Adrenal gland (tissue), 9 donors: ENCODE measurements at regions not wholly inside any gene's neighbourhood (a gene's known extent, or its start where the extent isn't known, plus 50 kb on each side); places are given as distances from the start of the nearest gene placed in this dataset.

Experiments
- DNase-seq, 7 donors: peaks; one replicate each; pipeline ENCODE4 v3.0.0-alpha.2; 2019 to 2020
- H3K27ac ChIP-seq, 5 donors: fragments of 200-600 bp; sonication (generic) in 4 of 5; 1 replicate in 3 of 5; 2 replicates in 2 of 5; pipeline versions ENCODE4 v1.5.1 to v1.8.0; 2016 to 2020; ENCODE audit warnings: mild to moderate bottlenecking in 1 of 5
- H3K27me3 ChIP-seq: fragments of 200-600 bp; 2 replicates; pipeline ENCODE4 v1.8.0; 2021
- H3K36me3 ChIP-seq, 2 donors: fragments of 200-600 bp; replicated peaks in 1 of 2; 1 replicate in 1 of 2; 2 replicates in 1 of 2; pipeline versions ENCODE4 v1.5.1 to v1.8.0; 2018 to 2022
- H3K4me1 ChIP-seq, 2 donors: fragments of 200-600 bp; replicated peaks in 1 of 2; 1 replicate in 1 of 2; 2 replicates in 1 of 2; pipeline versions ENCODE4 v1.5.1 to v1.8.0; 2018 to 2021
- H3K4me3 ChIP-seq, 4 donors: fragments of 200-600 bp; sonication (generic) in 3 of 4; one replicate each; pipeline ENCODE4 v1.5.1; 2016 to 2018
- H3K9me3 ChIP-seq, 3 donors: fragments of 200-600 bp; sonication (generic) in 1 of 3; replicated peaks in 1 of 3; 1 replicate in 2 of 3; 2 replicates in 1 of 3; pipeline versions ENCODE4 v1.5.1 to v1.8.0; 2016 to 2021
- CTCF ChIP-seq, 6 experiments: fragments of 450-650 bp in 4 of 6; fragments of 200-600 bp in 2 of 6; sonication (generic) in 1 of 6; IDR thresholded peaks; 1 replicate in 5 of 6; 2 replicates in 1 of 6; pipeline versions ENCODE4 v1.5.1 to v1.8.0; 2016 to 2021; ENCODE audit warnings: antibody characterized with exemption in 6 of 6, mild to moderate bottlenecking in 2 of 6, moderate library complexity in 1 of 6
- POLR2A ChIP-seq, 2 donors: fragments of 450-650 bp; IDR thresholded peaks; one replicate each; pipeline ENCODE4 v1.6.1; 2017; ENCODE audit warnings: antibody characterized with exemption in 2 of 2, mild to moderate bottlenecking in 2 of 2, moderate library complexity in 1 of 2
- WGBS, 4 donors: extraction: QIAGEN DNeasy Blood & Tissue Kit in 2 of 4; methylation state at CpG; one replicate each; pipeline versions ENCODE4 v1.1.5 to v1.1.7; 2013 to 2017; 5-methylcytosine and 5-hydroxymethylcytosine counted together
- intact Hi-C, 2 donors: fragments of 100-400 bp; cut with DNase I; formaldehyde crosslinking; loops; one replicate each; pipeline versions ENCODE4 v1.14.1 to v1.15.0; 2022 to 2023
- donor health status: healthy with polysubstance abuse.
- donor health status: Bipolar disorder and iron deficiency.
- donor health status: DM: yes; HTN: yes; CAD: no.
- donor health status: DM: no; HTN: no; CAD: no.
- donor health status: DM: no; HTN: no; CAD: no.

GRCh38 chr3:5297895-5298294 is 110.4 kb downstream of the EDEM1 start:
- Histone ChIP-seq H3K4me1 (no peaks in the 10 kb centered on the region), H3K4me3 (no peak overlapping the region), H3K36me3 (no peaks in the 10 kb centered on the region), H3K27ac (no peak overlapping the region), H3K9me3 (no peaks in the 10 kb centered on the region), H3K27me3 (peaks cover 5% of the 10 kb centered on the region)
- DNase-seq, result no peak
- intact Hi-C loops, result no loop called here
- 22 to 39% (median 28%) methylated on average over 1 of the region's 1 CpG for WGBS, 4 donors
- TF ChIP-seq CTCF (IDR thresholded peaks at IDR 0.05), result no peak
- TF ChIP-seq POLR2A (IDR thresholded peaks at IDR 0.05), result no peak

GRCh38 chr3:5298453-5298852 is 110.9 kb downstream of the EDEM1 start:
- Histone ChIP-seq H3K4me3 (no peak overlapping the region), H3K36me3 (no peaks in the 10 kb centered on the region), H3K27ac (no peak overlapping the region), H3K9me3 (no peaks in the 10 kb centered on the region), H3K4me1 (no peaks in the 10 kb centered on the region), H3K27me3 (peaks cover 5% of the 10 kb centered on the region)
- 49 to 57% (median 53%) methylated on average over 3 of the region's 3 CpGs for WGBS, 4 donors
- TF ChIP-seq CTCF (IDR thresholded peaks at IDR 0.05), result no peak
- TF ChIP-seq POLR2A (IDR thresholded peaks at IDR 0.05), result no peak
- intact Hi-C loops, result no loop called here
- DNase-seq, result no peak

- H3K9me3 ChIP-seq, result no peaks in the 10 kb centered on the region
- peaks cover 5% of the 10 kb centered on the region for H3K27me3 ChIP-seq
- no peak overlapping the region for H3K27ac ChIP-seq
- intact Hi-C loops, result no loop called here
- 44 to 64% (median 52%) methylated on average over 3 of the region's 3 CpGs for WGBS, 4 donors
- H3K36me3 ChIP-seq, result no peaks in the 10 kb centered on the region
- TF ChIP-seq POLR2A (IDR thresholded peaks at IDR 0.05), result no peak
- no peak for TF ChIP-seq CTCF (IDR thresholded peaks at IDR 0.05)
- no peaks in the 10 kb centered on the region for H3K4me1 ChIP-seq
- DNase-seq, result no peak
- no peak overlapping the region for H3K4me3 ChIP-seq
Measured at GRCh38 chr3:5299161-5299560, 111.7 kb downstream of the EDEM1 start.

GRCh38 chr3:5300638-5301037 is 113.1 kb downstream of the EDEM1 start:
- Histone ChIP-seq H3K27ac (no peak overlapping the region), H3K9me3 (no peaks in the 10 kb centered on the region), H3K4me3 (no peak overlapping the region), H3K4me1 (no peaks in the 10 kb centered on the region), H3K27me3 (peaks cover 5% of the 10 kb centered on the region), H3K36me3 (no peaks in the 10 kb centered on the region)
- intact Hi-C loops, result loop anchor here in 1 of 2 donors (10.0 kb wide), 1 partner anchor 1494 kb away; no protein-coding TSS in a partner anchor
- 91 to 95% (median 93%) methylated on average over 3 to 4 of the region's 4 CpGs for WGBS, 4 donors
- no peak for DNase-seq
- no peak for TF ChIP-seq POLR2A (IDR thresholded peaks at IDR 0.05)
- TF ChIP-seq CTCF (IDR thresholded peaks at IDR 0.05), result no peak
